Glutamatergic neuron (in vitro differentiated cells): ENCODE measurements at regions not wholly inside any gene's neighbourhood (a gene's known extent, or its start where the extent isn't known, plus 50 kb on each side); places are given as distances from the start of the nearest gene placed in this dataset.

ENCODE experiments used
- DNase-seq: peaks from one replicate; pipeline ENCODE4 v3.0.0; 2022
- H3K27ac Mint-ChIP-seq: one replicate; pipeline ENCODE4 v1.8.0; 2020; ENCODE audit warnings: mild to moderate bottlenecking, mixed read lengths, inconsistent platforms; ENCODE audit not compliant: unreplicated experiment
- H3K27me3 Mint-ChIP-seq: one replicate; pipeline ENCODE4 v1.8.0; 2020; ENCODE audit warnings: mild to moderate bottlenecking, moderate library complexity, mixed read lengths, inconsistent platforms; ENCODE audit not compliant: unreplicated experiment
- H3K36me3 Mint-ChIP-seq: one replicate; pipeline ENCODE4 v1.8.0; 2020; ENCODE audit warnings: mild to moderate bottlenecking, mixed read lengths, inconsistent platforms; ENCODE audit not compliant: unreplicated experiment
- H3K4me1 Mint-ChIP-seq: one replicate; pipeline ENCODE4 v1.8.0; 2020; ENCODE audit warnings: mild to moderate bottlenecking, low read depth, mixed read lengths, inconsistent platforms; ENCODE audit not compliant: unreplicated experiment
- H3K4me3 Mint-ChIP-seq: one replicate; pipeline ENCODE4 v1.8.0; 2020; ENCODE audit warnings: mild to moderate bottlenecking, mixed read lengths, inconsistent platforms; ENCODE audit not compliant: unreplicated experiment
- H3K9me3 Mint-ChIP-seq: one replicate; pipeline ENCODE4 v1.8.0; 2020; ENCODE audit warnings: mild to moderate bottlenecking, moderate library complexity, mixed read lengths, inconsistent platforms; ENCODE audit not compliant: unreplicated experiment
- TF ChIP-seq, protein P1 (sequence below): fragments of 200-600 bp; sonication (generic); IDR thresholded peaks from one replicate; pipeline ENCODE4 v1.5.0; 2021; ENCODE audit not compliant: partially characterized antibody, unreplicated experiment

DNA sequence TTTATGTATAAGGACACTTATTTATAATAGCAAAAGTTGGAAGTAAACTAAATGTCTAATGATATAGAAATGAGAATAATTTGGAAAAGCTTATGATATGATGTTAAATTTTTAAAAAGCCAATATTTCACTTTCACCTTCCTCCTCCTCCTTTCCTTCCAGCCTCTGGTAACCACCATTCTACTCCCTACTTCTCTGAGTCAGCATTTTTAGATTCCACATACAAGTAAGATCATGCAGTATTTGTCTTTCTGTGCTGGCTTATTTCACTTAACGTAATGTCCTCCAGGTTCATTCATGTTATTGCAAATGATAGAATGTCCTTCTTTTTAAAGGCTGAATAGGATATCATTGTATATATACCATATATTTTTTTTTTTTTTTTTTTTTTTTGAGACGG lies 180.2 kb downstream of the RNF144B start:
- Mint-ChIP-seq H3K4me3 (no peak overlapping the region), H3K27me3 (no peaks in the 10 kb centered on the region), H3K4me1 (no peaks in the 10 kb centered on the region), H3K9me3 (peaks cover 2% of the 10 kb centered on the region), H3K27ac (no peak overlapping the region), H3K36me3 (no peaks in the 10 kb centered on the region)
- no peak for DNase-seq
- TF ChIP-seq, protein P1, sequence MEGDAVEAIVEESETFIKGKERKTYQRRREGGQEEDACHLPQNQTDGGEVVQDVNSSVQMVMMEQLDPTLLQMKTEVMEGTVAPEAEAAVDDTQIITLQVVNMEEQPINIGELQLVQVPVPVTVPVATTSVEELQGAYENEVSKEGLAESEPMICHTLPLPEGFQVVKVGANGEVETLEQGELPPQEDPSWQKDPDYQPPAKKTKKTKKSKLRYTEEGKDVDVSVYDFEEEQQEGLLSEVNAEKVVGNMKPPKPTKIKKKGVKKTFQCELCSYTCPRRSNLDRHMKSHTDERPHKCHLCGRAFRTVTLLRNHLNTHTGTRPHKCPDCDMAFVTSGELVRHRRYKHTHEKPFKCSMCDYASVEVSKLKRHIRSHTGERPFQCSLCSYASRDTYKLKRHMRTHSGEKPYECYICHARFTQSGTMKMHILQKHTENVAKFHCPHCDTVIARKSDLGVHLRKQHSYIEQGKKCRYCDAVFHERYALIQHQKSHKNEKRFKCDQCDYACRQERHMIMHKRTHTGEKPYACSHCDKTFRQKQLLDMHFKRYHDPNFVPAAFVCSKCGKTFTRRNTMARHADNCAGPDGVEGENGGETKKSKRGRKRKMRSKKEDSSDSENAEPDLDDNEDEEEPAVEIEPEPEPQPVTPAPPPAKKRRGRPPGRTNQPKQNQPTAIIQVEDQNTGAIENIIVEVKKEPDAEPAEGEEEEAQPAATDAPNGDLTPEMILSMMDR: no peak

DNA sequence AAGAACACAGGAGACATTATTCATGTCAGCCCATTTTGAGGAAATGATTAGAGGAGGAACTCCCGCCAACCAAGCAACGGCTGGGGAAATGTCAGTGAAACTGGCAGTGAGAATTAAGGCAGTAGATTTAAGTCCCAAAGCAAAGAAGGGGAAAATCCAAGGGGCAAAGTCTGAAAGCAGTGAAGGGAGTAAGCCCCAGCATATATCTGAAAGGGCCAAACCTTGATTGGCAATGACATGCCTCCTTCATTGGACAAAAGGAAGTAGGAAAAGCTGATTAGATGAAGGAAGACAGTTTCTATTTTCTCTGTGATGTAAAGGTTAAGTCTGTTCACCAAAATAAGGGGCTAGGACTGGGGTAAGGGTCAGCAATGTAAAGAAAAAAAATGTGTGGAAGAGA lies 190.3 kb downstream of the RNF144B start:
- no peak overlapping the region for H3K4me3 Mint-ChIP-seq
- TF ChIP-seq, protein P1: no peak
- H3K9me3 Mint-ChIP-seq: no peaks in the 10 kb centered on the region

DNA sequence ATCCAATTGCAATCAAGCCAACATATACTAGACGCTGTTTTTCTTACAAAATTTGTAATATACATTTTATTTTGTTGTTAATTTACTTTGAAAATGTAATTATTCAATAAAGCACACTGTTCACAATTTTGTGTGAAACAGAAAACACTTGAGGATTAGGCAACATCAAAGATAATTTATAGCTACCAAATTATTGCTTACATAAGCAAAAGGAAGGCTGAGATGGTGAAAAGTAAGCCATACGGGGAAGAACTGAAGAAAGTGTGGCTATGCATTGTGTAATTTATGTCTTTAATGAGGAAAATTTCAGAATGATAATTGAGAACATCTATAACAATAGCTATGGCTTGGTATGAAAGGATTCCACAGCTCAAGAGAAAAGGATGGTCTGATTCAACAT lies 192.0 kb downstream of the RNF144B start:
- Mint-ChIP-seq H3K4me3 (no peak overlapping the region), H3K27me3 (no peaks in the 10 kb centered on the region)
- DNase-seq: no peak

More for the DNA sequence above, 190.3 kb downstream of the RNF144B start:
- Mint-ChIP-seq H3K27me3 (no peaks in the 10 kb centered on the region), H3K36me3 (no peaks in the 10 kb centered on the region), H3K4me1 (no peaks in the 10 kb centered on the region), H3K27ac (no peak overlapping the region)
- DNase-seq: no peak

DNA sequence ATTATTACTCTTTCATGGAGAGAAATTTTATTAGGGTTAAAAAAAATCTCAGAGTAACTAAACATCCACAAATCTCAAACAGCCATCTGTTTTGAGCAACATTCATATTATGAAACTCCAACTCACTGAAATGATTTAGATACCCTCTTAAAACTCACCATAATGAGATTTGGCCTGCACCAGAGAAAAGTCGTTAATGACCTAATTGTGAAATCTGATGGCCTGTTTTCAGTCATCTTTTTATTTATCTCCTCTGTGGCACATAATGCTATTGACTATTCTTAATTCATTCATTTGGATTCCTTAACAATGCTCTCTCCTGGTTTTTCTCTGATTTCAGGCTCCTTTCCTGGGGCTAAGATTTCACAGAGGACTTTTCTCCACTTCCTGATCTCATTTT lies 192.7 kb downstream of the RNF144B start:
- Mint-ChIP-seq H3K4me3 (no peak overlapping the region), H3K9me3 (peaks cover 2% of the 10 kb centered on the region), H3K27me3 (no peaks in the 10 kb centered on the region), H3K36me3 (no peaks in the 10 kb centered on the region), H3K4me1 (no peaks in the 10 kb centered on the region), H3K27ac (no peak overlapping the region)
- no peak for DNase-seq
- TF ChIP-seq, protein P1: no peak

More for the DNA sequence above, 192.0 kb downstream of the RNF144B start:
- Mint-ChIP-seq H3K9me3 (peaks cover 2% of the 10 kb centered on the region), H3K4me1 (no peaks in the 10 kb centered on the region), H3K27ac (no peak overlapping the region), H3K36me3 (no peaks in the 10 kb centered on the region)
- TF ChIP-seq, protein P1: no peak

DNA sequence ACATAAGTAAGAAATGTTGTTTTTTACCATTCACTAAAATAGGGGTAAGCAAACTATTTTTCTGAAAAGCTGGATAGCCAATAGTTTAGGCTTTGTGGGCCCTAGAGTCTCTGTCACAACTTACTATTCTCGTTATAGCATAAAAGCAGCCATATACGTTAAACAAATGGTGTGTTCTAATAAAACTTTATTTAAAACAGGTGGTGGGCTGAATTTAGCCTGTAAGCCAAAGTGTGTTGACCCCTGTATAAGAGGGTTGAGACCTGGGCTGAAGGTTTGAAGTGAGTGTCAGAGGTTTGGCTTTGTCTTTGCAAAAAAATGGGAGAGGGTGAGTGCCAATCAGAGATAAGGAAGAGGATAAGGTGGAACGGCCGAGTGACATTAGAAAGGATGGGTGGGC lies 197.2 kb downstream of the RNF144B start:
- TF ChIP-seq, protein P1: no peak
- no peak for DNase-seq
- H3K27me3 Mint-ChIP-seq: no peaks in the 10 kb centered on the region
- H3K36me3 Mint-ChIP-seq: no peaks in the 10 kb centered on the region
- no peak overlapping the region for H3K27ac Mint-ChIP-seq
- no peak overlapping the region for H3K4me3 Mint-ChIP-seq
- H3K9me3 Mint-ChIP-seq: peaks cover 2% of the 10 kb centered on the region
- H3K4me1 Mint-ChIP-seq: no peaks in the 10 kb centered on the region
